ENCODE measurements at regions not wholly inside any gene's neighbourhood (a gene's known extent, or its start where the extent isn't known, plus 50 kb on each side); places are given as distances from the start of the nearest gene placed in this dataset.

DNA sequence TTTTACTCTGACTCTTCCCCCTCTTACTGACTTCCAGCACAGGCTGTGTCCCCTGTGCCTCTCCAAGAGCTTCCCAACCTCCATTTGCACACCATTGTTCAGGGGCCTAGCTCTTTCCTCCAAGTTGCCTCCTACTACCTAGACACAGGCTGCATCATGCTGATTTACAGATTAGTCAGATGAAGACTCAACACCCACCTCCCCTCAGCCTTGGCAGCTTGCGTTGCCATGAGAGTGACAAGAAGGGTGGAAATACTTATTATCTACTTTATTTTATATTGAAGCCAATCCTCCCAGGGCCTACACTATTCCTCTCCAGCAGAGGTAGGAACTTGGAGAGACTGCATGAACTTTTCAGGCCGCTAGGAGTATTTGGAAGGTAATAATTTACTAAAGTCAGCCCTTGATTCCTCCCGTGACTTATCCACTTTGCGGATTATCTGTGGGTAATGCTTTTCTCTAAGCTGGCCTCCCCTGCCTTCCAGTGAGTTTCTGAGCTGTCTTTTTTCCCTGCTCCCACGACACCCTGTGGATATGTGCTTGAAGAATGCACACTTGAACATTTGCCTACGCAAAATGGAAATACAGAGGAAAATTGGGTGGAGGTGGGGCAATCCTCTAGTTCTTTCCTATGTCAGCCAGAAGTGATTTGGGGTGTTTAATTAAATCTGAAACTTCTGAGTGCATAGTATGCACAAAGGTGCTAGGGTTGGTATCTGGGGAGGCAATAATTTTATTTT is 74.1 kb upstream of the TMEM164 start:
- DNase-seq (ENCODE audit: low read depth in 2 of 2) = no peak

DNA sequence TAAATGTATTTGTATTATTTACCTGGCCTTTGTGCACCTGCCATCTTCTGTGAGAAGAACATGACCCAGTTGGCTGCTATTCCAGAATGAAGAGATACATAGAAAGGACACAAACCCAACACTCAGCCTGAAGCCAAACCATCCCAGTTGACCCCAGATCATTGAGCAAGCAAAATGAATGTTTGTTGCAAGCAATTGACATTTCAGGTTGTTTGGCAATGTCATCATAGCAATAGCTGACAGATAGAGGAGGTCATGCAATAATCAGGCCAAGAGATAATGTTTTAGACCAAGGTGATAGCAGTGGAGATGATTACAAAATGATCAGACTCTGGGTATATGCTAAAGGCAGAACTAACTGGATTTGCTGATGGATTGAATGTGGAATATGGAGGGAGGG is 71.2 kb upstream of the TMEM164 start:
- DNase-seq (ENCODE audit: low read depth in 2 of 2) = no peak

DNA sequence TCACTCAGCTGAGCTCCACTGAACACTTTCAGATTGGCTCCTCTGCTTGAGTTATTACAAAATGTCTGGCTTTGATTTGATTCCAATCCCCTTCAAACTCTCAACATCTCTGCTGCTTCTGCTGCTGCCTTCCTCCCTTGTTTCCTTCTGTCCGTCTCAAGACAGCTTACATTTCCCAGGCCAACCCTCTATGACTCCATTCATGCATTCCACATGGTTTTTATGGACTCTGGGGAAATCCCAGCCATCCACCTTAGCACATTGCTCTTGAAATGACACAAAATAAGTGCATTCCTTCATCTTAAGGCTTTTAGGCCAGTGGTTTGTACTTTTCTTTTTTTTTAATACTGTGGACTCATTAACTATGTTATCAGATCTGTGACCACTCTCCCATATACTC is 68.5 kb upstream of the TMEM164 start:
- DNase-seq (ENCODE audit: low read depth in 2 of 2) = no peak

DNA sequence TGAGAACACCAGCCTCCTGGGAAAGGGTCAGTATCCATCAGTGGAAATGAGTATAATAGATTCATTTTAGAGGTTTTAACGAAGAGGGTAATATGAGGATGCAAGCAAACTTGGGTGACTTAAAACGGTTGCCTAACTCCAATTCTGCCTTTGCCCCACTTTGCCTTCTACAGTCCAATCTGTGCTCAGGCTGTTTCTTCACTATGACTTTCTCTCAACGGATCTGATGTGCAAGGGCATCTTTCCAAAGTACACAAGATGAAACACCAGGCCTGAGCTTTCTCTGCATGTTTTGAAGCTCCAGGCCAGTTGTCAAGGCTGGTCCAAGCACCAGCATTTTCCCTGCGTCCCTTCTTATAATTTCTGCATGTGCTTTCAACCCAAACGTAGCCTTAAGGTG is 68.0 kb upstream of the TMEM164 start:
- DNase-seq (ENCODE audit: low read depth in 2 of 2) = no peak

DNA sequence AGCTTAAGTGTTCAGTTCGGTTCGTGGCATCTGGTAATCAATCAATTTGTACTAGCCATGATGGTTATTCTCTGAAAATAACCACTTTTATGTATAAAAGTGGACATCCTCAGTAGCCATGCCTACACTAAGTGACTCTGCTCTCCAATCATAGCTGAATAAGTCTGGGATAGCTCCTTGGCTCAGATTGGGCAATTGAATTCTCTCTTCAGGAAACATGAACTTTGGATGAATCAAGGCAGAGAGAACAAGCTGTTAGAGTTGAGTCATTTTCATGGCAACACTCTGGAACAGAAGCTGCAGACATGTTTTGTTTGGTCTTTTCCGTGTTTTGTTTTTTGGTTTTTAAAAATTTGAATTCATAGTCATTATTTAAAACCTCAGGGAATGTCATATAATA is 66.8 kb upstream of the TMEM164 start:
- DNase-seq (ENCODE audit: low read depth in 2 of 2) = no peak

DNA sequence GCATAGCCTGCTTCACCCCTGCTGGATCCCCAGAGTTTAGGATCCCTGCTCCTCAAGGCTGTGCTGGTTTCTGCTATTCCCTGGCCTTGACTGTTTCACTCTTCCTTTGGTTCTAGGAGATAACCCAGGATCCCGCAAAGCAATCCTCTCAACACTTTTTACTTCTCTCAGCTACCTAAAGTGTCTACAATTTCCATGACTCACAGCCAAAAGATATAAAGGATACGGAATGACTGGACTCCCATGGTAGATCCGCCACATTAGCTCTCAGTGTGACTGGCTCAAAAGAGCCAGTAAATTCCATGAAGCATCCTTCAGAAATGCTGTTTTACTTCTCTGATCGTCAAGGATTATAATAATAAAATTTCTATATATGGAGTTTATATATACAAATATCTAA is 66.3 kb upstream of the TMEM164 start:
- no peak for DNase-seq (ENCODE audit: low read depth in 2 of 2)

DNA sequence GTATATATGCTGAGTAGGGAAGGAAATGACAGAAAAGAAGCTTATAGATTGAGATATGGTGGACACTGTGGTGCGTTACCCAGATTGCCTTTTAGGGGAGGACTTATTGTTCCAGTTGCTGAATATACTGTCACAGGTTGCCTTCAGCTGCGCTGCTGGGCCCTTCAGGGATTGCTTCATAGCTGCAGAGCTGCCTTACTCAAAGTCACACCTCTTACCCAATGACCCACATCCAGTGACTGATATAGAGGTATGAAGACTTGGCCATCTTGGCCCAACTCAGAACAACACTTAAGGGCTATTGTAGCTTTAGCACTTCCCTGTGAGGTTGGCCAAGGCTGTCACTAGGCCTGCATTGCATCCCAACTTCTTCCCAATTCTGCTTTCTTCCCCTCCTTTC is 63.4 kb upstream of the TMEM164 start:
- DNase-seq (ENCODE audit: low read depth in 2 of 2) = no peak

DNA sequence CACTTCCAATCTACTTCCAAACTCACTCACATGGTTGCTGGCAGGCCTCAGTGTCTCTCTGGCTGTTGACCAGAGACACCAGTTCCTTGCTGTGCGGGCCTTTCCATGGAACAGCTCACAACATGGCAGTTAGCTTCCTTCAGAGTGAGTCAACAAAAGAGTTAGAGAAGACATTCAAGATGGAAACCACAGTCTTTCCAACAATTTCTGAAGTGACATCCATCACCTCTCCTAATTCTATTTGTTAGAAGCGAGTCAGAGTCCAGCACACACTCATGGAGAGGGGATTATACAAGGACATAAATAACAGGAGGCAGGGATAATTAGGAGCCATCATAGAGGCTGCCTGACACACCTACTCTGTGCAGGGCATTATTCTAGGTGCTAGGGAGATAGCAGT is 62.5 kb upstream of the TMEM164 start:
- DNase-seq (ENCODE audit: low read depth in 2 of 2) = no peak

DNA sequence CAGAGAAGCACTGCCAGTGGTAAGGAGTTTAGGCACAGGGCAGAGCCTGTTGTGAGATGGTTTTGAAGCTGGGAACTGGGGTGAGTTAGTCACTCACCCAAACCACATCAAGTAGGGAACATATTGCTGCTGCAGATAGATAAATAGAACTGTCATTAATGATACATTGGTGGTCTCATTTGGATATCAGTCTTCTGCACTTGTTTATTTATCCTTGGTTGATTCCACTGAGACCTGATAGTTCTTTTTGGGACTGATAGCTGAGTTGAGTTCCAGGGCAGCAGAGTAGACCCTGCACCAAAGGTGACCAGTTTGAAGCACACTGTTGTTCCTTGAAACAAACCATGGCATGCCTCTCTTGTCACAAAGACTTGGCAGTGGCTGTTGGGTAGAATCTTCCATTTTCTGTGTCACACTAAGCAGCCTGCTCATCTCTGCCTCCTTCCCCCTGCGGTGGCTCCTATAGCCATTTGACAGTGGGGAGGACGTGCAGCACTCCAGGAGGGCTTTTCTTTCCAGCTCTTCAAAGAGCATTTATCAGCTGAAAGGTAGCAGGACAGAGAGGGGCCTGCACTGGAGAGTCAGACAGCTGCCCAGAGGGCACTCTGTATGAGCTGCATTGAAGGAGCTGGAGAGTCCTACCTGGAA is 59.7 kb upstream of the TMEM164 start:
- no peak for DNase-seq (ENCODE audit: low read depth in 2 of 2)

DNA sequence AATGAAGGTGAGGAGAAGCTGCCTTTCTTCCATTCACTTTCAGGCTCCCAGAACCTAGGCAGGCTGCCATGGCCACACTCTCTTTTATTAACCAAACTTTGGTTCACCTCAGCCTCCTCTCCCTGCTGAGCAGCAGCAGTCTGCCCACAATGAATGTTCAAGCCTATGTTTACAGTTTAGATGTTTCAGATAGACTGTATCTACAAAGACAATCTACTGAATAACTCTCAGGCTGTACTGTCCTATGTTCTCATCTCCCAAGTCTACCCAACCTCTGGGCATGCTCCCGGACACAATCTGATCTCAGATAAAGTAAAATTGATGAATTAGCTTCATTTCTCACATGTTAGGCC is 59.2 kb upstream of the TMEM164 start:
- DNase-seq (ENCODE audit: low read depth in 2 of 2) = no peak

DNA sequence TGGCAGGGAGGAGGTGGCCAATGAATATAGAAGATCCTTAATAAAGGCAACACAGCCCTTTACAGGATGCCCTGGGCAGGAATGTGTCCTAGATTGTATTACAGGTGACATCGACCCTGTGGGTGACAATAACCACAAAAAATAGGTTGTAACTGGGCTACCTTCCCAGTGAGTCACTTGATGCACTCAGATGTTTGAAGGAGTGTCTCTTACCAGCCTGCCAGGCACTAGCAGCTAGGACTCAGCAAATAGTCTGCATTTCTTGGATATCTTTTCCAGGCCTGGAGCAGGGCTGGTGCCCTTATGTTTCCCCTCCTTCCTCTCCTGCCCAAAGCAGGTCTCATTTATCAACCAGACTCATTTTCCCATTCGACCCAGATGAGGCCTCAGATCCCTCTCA is 50.9 kb upstream of the TMEM164 start:
- no peak for DNase-seq (ENCODE audit: low read depth in 2 of 2)

DNA sequence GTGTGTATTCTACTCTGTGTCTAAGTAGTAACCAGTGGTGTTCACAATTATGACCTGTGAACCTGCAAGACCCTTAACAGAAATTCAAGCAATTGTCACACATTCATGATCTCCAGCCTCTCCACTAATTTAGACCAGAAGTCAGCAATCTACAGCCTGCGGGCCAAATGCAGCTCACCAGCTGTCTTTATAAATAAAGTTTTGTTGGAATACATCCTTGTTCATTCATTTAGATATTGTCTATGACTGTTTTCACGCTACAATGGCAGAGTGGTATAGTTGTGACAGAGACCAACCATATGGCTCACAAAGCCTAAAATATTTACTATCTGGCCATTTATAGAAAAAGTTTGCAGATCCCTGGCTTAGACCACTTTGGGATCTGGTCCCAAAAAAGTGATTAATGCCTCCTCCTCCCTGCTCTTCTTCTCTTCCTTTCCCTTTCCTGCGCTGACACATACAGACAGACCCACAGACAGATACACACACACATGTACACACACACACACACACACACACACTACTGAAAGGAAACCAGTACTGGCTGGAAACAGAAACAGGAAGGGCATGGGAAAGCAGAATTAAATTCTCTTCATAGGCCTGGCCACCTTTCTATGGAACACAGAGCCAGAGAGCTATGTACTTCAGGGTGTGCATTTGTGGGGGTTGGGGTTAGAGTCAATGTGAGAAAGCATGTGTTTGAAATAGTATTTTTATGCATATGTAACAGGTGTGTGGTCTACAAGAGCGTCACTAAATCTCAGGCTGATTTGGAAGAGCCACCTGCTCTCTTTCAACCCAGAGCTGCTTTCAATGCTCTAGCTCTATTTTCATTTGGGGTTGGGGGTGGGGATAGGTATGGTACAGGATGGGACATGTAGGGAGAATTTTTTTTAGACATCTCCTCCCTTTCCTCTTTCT is 49.7 kb upstream of the TMEM164 start:
- no peak for DNase-seq (ENCODE audit: low read depth in 2 of 2)
